HUES48 (cell line): ENCODE measurements at regions not wholly inside any gene's neighbourhood (a gene's known extent, or its start where the extent isn't known, plus 50 kb on each side); places are given as distances from the start of the nearest gene placed in this dataset.
"Not testable (repeated sequence)": the region's sequence is repeated elsewhere in the genome, so short reads cannot be mapped to it uniquely, and the experiment has no call there.

Source experiments
- H3K27ac ChIP-seq: one replicate; pipeline ENCODE4 v1.7.0; 2013; ENCODE audit warnings: low read depth, low read length, inconsistent platforms
- H3K27me3 ChIP-seq: 2 replicates; pipeline ENCODE4 v1.6.1; 2013; ENCODE audit warnings: mild to moderate bottlenecking, low read length; ENCODE audit not compliant: control insufficient read depth, insufficient read depth
- H3K36me3 ChIP-seq: 2 replicates; pipeline ENCODE4 v1.6.1; 2013; ENCODE audit warnings: low read length; ENCODE audit not compliant: control insufficient read depth, insufficient read depth
- H3K4me1 ChIP-seq: 2 replicates; pipeline ENCODE4 v1.6.1; 2013; ENCODE audit warnings: mild to moderate bottlenecking, low read length; ENCODE audit not compliant: control insufficient read depth, insufficient read depth
- H3K4me3 ChIP-seq: 2 replicates; pipeline ENCODE4 v1.5.1; 2013; ENCODE audit warnings: mild to moderate bottlenecking, low read depth, low read length
- H3K9ac ChIP-seq: 2 replicates; pipeline ENCODE4 v1.6.1; 2013; ENCODE audit warnings: mild to moderate bottlenecking, low read depth, low read length, moderate library complexity
- H3K9me3 ChIP-seq: 2 replicates; pipeline ENCODE4 v1.6.1; 2013; ENCODE audit warnings: low read length; ENCODE audit not compliant: control insufficient read depth, insufficient read depth

DNA sequence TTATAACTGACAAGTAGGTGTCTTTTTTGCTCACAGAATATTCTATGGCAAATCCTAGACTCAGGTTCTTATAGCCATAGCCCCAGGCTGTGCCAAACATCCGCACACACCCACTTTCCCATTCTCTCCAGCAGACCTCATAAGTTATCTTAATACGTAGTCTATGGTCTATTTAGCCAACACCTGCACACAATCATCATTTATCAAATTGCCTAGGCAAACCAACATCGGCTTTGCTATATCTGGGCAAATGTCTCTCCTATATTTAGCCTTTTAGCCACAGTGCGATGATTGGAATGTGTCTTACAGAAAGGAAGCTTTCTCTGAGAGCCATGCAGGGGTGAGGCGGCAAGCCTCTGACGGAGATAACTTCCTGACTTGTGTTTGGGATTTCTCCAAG is 128.0 kb downstream of the POTEC start:
- H3K9me3 ChIP-seq, H3K4me1 ChIP-seq, H3K36me3 ChIP-seq, H3K4me3 ChIP-seq, H3K27ac ChIP-seq, H3K27me3 ChIP-seq, H3K9ac ChIP-seq: not testable (repeated sequence)

DNA sequence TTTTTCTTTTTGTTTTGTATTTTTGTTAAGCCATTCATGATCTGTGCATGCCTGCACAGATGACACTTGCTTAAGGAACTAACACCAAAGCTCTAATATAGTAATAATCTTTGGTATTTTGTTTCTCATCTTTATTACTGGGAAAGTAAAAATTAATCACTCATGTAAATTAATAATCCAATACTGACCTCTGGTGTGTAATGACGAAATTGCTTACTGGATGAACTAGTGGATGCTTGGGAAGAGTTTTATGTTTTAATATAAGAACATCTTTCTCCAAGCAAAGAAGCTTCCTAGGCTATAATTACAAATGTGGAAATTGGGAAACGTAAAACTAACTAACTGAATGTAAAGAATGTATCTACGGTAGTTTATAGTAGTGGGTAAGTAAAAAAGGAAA is 147.9 kb downstream of the POTEC start:
- H3K27ac ChIP-seq, H3K36me3 ChIP-seq: not testable (repeated sequence)
- H3K9me3 ChIP-seq, result peaks cover 21% of the 10 kb centered on the region; the same call in 1 of the 2 replicates

DNA sequence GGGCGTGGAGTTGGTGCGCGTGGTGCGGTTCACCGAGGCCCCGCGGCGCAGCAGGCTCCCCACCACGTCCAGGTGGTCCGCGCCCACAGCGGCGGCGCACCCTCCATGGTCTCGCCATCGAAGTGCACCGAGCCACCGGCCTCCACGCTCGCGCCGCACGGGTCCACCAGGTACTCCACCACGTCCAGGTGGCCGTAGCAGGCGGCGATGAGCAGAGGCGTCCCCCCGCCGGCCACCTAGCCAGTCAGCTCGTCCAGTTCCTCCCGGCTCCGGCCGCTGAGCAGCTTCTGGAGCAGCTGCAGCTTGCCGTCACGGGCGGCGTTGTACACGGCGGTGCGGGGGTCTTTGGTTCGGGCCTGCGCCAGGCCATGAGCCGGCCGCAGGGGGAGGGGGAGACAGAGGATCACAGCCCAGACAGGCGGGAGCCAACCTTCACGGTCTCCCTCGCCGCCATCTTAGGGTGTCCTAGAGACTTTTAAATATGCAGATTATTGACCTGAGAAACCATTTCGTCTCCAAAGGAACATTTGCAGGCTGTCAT is 149.8 kb downstream of the POTEC start:
- H3K4me3 ChIP-seq, H3K27ac ChIP-seq, H3K27me3 ChIP-seq, H3K9ac ChIP-seq, H3K4me1 ChIP-seq, H3K36me3 ChIP-seq: not testable (repeated sequence)
- H3K9me3 ChIP-seq, result peaks cover 15% of the 10 kb centered on the region; the same call in 1 of the 2 replicates

More for the DNA sequence above, 147.9 kb downstream of the POTEC start:
- not testable (repeated sequence) for H3K4me3 ChIP-seq, H3K9ac ChIP-seq, H3K27me3 ChIP-seq, H3K4me1 ChIP-seq

DNA sequence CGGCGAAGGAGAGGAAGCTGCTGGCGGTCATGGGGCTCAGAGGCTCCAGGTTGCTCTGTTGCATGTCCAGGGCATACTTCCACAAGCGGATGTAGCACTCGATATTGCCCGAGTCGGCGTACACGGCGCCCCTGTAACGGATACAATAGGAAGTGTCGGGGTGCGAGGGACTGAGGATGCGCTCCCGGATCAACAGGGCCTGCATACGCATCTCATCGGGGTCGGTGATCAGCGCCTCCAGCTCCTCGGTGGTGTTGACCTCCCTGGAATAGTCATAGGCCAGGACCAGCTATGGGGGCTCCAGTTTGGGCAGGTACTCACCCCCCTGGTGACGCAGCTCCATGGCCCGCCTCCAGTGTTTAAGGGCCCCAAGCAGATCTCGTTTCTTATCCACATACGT is 150.8 kb downstream of the POTEC start:
- H3K4me3 ChIP-seq, H3K27ac ChIP-seq, H3K4me1 ChIP-seq, H3K36me3 ChIP-seq, H3K27me3 ChIP-seq, H3K9ac ChIP-seq: not testable (repeated sequence)
- peaks cover 10% of the 10 kb centered on the region; the same call in 1 of the 2 replicates for H3K9me3 ChIP-seq

DNA sequence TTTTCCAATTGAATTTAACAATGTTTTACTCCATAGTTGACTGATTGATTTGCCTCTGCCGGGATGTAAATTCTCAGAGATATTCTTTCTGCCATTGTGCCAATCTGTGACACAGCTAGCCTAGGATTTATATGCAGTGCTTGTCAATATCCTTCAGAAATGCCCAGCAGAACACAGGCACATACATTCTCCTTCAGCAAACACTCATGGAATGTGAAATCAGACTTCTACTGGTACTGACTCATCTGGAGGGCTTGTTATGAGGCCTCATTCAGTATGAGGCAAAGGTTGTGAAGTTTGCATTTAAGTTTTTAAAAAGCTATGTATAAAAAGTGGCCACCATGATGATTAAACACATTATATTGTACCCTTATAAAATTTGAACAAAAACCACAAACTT is 158.4 kb downstream of the POTEC start:
- not testable (repeated sequence) for H3K9ac ChIP-seq, H3K36me3 ChIP-seq, H3K27me3 ChIP-seq, H3K4me3 ChIP-seq, H3K27ac ChIP-seq, H3K9me3 ChIP-seq, H3K4me1 ChIP-seq

DNA sequence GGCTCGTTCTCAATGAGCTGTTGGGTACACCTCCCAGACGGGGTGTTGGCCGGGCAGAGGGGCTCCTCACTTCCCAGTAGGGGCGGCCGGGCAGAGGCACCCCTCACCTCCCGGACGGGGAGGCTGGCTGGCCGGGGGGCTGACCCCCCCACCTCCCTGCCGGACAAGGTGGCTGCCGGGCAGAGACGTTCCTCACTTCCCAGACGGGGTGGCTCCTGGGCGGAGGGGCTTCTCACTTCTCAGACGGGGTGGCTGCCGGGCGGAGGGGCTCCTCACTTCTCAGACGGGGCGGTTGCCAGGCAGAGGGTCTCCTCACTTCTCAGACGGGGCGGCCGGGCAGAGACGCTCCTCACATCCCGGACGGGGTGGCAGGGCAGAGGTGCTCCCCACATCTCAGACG is 160.7 kb downstream of the POTEC start:
- H3K4me1 ChIP-seq, H3K9ac ChIP-seq, H3K36me3 ChIP-seq, H3K9me3 ChIP-seq, H3K27ac ChIP-seq, H3K27me3 ChIP-seq, H3K4me3 ChIP-seq: not testable (repeated sequence)

DNA sequence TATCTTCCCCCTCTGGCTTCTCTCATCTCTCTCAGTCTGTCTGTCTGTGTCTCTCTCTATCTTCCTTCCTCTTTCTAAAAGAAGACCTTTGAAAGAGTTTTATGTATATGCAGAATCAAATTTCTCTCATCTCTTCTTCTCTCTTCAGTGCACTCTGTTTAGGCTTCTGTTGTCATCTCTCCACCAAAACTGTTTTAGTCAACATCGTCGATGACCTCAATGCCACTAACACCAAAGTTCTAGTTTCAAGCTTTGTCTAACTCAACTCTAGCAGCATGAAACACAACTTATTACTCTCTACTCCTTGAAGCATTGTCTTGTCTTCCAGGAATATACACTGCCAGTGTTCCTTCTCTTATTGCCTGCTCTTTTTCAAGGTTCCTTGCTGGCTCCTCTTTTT is 163.9 kb downstream of the POTEC start:
- not testable (repeated sequence) for H3K36me3 ChIP-seq, H3K27ac ChIP-seq, H3K4me1 ChIP-seq, H3K27me3 ChIP-seq, H3K4me3 ChIP-seq, H3K9ac ChIP-seq, H3K9me3 ChIP-seq

DNA sequence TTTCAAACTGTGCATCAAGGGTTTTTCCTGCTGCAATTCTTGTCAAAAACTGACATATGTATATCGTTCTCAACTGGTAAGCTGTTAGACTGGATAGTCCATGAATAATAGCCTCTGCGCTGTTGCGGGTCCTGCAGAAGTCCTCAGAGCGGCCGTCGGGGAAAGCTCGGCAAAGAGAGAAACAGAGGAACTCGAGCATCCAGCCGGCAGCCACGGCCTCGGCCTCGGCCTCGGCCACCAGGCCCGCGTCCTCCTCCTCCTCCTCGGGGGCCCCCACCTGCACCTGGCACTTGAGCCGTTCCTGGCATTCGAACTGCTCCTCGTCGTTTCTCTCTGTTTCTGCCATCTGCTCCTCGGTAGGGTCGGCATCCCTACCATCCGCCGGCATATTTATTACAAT is 165.0 kb downstream of the POTEC start:
- not testable (repeated sequence) for H3K27ac ChIP-seq, H3K9ac ChIP-seq, H3K4me1 ChIP-seq, H3K4me3 ChIP-seq, H3K27me3 ChIP-seq, H3K36me3 ChIP-seq, H3K9me3 ChIP-seq

DNA sequence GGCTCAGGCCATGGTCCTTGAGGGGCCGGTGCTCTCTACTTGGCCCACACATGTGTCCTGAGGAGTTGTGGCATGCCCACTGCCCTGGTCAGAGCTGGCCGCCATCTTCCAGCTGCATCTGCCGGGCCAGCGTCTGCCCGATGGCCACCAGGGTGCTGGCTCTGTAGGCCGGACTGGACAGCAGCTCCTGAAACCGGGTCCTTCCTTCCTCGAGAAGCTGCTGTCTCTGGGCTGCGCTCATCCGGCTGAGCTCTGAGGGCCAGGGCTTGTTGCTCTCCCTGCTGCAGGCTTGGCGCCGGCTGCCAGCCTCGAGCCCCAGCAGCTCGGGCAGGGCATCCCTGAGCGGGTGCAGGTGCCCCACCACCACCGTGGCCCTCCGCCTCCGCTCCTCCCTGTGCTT is 182.1 kb downstream of the POTEC start:
- H3K36me3 ChIP-seq, H3K27ac ChIP-seq, H3K9ac ChIP-seq, H3K4me1 ChIP-seq, H3K4me3 ChIP-seq, H3K27me3 ChIP-seq: not testable (repeated sequence)
- H3K9me3 ChIP-seq, result peaks cover 13% of the 10 kb centered on the region; the same call in 1 of the 2 replicates

DNA sequence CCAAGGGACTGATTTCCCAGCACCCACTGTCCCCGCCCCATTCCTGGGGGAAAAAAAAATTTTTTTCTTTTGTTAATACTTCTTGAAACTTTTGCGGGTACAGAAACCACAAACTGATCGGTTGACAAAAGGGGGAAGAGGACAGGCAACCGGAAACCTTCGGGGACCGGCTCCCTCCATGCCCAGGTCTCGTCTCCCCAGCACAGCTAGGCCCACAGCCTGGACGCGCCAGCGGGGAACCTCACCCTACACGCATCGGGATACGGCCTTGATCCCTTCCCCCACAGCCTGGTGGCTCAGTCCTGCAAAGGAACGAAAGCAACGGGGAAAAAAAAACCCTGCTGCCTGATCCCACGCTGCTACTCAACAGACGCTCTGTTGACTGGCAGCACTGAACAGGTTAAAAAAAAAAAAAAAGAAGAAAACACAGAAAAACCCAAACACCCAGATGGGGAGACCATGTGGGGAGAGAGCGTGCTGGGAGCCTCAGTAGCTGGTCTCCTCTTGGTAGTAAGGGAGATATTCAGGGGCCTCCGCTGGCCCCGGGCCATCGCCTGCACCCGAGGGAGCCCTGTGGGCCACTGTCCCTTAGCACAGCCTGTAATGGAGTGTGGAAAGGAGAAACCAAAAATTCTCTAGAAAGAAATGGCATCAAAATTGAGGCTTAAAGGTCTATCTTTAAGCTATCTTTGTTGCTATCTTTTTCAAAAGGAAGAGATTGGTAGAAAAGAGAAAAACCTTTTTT is 185.7 kb downstream of the POTEC start:
- H3K27me3 ChIP-seq, H3K4me1 ChIP-seq: not testable (repeated sequence)

DNA sequence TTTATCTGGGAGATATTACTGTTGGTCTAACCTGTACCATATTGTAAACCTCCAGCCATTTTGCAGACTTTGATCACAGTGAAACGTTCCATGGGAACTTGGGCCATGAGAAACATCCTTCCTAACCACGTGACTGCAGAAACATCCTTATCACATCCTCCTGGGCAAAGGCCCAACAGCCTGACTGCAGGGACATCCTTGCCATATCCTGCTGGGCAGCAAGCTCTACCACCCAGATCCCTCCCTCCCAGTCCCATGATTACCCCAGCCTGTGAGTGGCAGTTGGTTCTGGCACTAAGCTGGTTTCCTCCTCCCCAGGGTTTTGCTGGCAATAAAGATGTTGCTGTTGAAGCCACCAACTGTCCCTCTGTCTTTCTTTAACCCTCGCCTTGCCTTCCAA is 201.2 kb downstream of the POTEC start:
- peaks cover 29% of the 10 kb centered on the region for H3K9me3 ChIP-seq
- not testable (repeated sequence) for H3K4me3 ChIP-seq, H3K27ac ChIP-seq, H3K36me3 ChIP-seq, H3K27me3 ChIP-seq, H3K4me1 ChIP-seq, H3K9ac ChIP-seq

More for the DNA sequence above, 185.7 kb downstream of the POTEC start:
- not testable (repeated sequence) for H3K9ac ChIP-seq, H3K36me3 ChIP-seq, H3K27ac ChIP-seq, H3K4me3 ChIP-seq
- peaks cover 23% of the 10 kb centered on the region for H3K9me3 ChIP-seq
